DND-41 (cell line): ENCODE measurements at regions not wholly inside any gene's neighbourhood (a gene's known extent, or its start where the extent isn't known, plus 50 kb on each side); places are given as distances from the start of the nearest gene placed in this dataset.

Source experiments
- CTCF ChIP-seq: IDR thresholded peaks from 2 replicates; pipeline ENCODE4 v1.5.1; 2012; ENCODE audit warnings: borderline replicate concordance, low read length, moderate library complexity, mild to moderate bottlenecking; ENCODE audit not compliant: poor library complexity, severe bottlenecking; ENCODE audit errors: extremely low read depth
- EZH2 ChIP-seq: IDR thresholded peaks from 3 replicates; pipeline ENCODE4 v1.6.1; 2012; ENCODE audit warnings: borderline replicate concordance, low read depth, mild to moderate bottlenecking, moderate library complexity, low read length, inconsistent platforms; ENCODE audit not compliant: severe bottlenecking

GRCh38 chr17:55584055-55584685 lies 72.9 kb upstream of the SMIM36 start:
- no peak for TF ChIP-seq CTCF
- TF ChIP-seq EZH2: no peak
